HUES48 (cell line): ENCODE measurements at regions not wholly inside any gene's neighbourhood (a gene's known extent, or its start where the extent isn't known, plus 50 kb on each side); places are given as distances from the start of the nearest gene placed in this dataset.

ENCODE experiments used
- H3K27ac ChIP-seq: one replicate; pipeline ENCODE4 v1.7.0; 2013; ENCODE audit warnings: low read depth, low read length, inconsistent platforms
- H3K27me3 ChIP-seq: 2 replicates; pipeline ENCODE4 v1.6.1; 2013; ENCODE audit warnings: mild to moderate bottlenecking, low read length; ENCODE audit not compliant: control insufficient read depth, insufficient read depth
- H3K36me3 ChIP-seq: 2 replicates; pipeline ENCODE4 v1.6.1; 2013; ENCODE audit warnings: low read length; ENCODE audit not compliant: control insufficient read depth, insufficient read depth
- H3K4me1 ChIP-seq: 2 replicates; pipeline ENCODE4 v1.6.1; 2013; ENCODE audit warnings: mild to moderate bottlenecking, low read length; ENCODE audit not compliant: control insufficient read depth, insufficient read depth
- H3K4me3 ChIP-seq: 2 replicates; pipeline ENCODE4 v1.5.1; 2013; ENCODE audit warnings: mild to moderate bottlenecking, low read depth, low read length
- H3K9ac ChIP-seq: 2 replicates; pipeline ENCODE4 v1.6.1; 2013; ENCODE audit warnings: mild to moderate bottlenecking, low read depth, low read length, moderate library complexity
- H3K9me3 ChIP-seq: 2 replicates; pipeline ENCODE4 v1.6.1; 2013; ENCODE audit warnings: low read length; ENCODE audit not compliant: control insufficient read depth, insufficient read depth

DNA sequence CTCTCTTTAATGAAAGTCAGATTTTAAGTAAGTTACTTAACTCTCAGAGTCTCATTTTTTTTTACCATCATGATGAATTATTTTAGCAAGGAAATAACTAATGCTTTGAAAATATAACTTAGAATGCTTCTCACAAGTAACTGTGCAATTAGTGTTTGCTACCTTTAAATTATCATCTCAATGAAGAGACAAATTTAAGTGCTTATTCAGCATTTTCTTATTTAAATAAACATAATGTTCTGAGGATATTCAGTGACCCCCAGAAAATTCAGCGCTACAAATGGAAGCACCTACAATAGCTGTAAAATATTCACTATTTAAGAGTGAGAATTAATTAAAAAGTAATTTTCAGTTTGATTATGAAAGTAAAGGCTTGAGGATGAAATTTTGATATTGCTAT is 527.2 kb downstream of the SLITRK1 start:
- no peak overlapping the region for H3K9ac ChIP-seq
- no peaks in the 10 kb centered on the region for H3K36me3 ChIP-seq
- H3K4me3 ChIP-seq, result no peak overlapping the region
- no peaks in the 10 kb centered on the region for H3K9me3 ChIP-seq
- H3K27ac ChIP-seq, result no peak overlapping the region
- H3K27me3 ChIP-seq, result no peaks in the 10 kb centered on the region
- H3K4me1 ChIP-seq, result no peaks in the 10 kb centered on the region

DNA sequence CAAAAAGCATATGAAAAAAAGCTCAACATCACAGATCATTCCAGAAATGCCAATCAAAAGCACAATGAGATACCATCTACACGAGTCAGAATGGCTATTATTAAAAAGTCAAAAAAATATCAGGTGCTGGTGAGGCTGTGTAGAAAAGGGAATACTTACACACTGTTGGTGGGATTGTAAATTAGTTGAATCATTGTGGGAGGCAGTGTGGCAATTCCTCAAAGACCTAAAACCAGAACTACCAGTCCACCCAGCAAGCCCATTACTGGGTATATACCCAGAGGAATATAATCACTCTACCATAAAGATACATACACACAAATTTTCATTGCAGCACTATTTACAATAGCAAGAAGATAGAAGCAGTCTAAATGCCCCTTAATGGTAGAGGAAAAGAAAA is 529.9 kb downstream of the SLITRK1 start:
- H3K9me3 ChIP-seq, result no peaks in the 10 kb centered on the region
- H3K4me1 ChIP-seq, result no peaks in the 10 kb centered on the region
- H3K27me3 ChIP-seq, result no peaks in the 10 kb centered on the region
- no peaks in the 10 kb centered on the region for H3K36me3 ChIP-seq
- no peak overlapping the region for H3K9ac ChIP-seq
- H3K4me3 ChIP-seq, result no peak overlapping the region
- no peak overlapping the region for H3K27ac ChIP-seq

DNA sequence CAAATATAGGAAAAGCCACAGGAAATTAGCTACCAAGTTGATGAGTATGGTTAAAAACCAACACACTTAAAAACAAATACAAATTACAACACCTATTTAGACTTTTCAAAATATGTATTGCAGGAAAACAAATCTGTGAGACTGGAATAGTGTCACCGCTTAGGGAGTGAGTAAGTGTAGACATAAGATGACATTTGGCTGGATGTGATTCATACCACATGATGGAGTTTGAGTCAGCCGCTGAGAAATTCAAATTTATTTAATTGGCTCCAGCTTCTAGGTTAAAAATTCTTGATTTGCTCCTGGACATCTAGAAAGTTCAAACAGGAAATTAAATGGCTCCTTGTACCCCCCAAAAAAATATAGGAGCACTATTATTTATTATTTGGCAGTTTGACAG is 531.7 kb downstream of the SLITRK1 start:
- Histone ChIP-seq H3K9me3 (no peaks in the 10 kb centered on the region), H3K27ac (no peak overlapping the region), H3K36me3 (no peaks in the 10 kb centered on the region), H3K4me3 (no peak overlapping the region), H3K9ac (no peak overlapping the region), H3K4me1 (no peaks in the 10 kb centered on the region), H3K27me3 (no peaks in the 10 kb centered on the region)

DNA sequence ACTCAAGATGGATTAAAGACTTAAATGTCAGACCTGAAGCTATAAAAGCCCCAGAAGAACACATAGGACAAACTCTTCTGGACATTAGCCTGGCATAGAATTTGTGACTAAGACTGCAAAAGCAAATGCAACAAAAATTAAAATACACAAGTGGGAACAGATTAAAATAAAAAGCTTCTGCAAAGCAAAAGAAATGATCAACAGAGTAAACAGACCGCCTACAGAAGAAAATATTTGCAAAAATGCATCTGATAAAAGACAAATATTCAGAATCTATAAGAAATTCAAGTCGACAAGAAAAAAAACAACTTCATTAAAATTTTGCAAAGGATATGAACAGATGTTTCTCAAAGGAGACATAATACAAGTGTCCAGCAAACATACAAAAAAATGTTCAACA is 537.8 kb downstream of the SLITRK1 start:
- Histone ChIP-seq H3K4me1 (no peaks in the 10 kb centered on the region), H3K9me3 (no peaks in the 10 kb centered on the region), H3K36me3 (no peaks in the 10 kb centered on the region), H3K27me3 (no peaks in the 10 kb centered on the region), H3K4me3 (no peak overlapping the region), H3K9ac (no peak overlapping the region), H3K27ac (no peak overlapping the region)

DNA sequence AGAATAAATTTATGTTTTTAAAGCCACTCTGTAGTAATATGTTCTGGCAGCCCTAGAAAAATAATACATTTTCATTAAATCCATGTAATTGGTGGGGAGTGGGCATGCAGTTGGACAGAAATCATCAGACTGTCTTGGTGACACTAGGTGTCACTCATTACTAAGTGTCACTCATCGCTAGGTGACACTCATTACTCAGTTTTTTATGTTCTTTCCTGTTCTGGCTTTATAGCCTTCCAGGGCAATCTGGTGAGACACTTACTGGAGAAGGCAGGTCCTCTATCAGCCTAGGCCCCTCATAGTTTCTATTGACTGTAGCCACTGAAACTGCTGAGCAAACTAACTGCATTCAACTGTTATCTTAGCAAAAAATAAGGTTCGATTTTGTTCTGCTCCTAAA is 542.1 kb downstream of the SLITRK1 start:
- Histone ChIP-seq H3K36me3 (no peaks in the 10 kb centered on the region), H3K27me3 (no peaks in the 10 kb centered on the region), H3K4me1 (no peaks in the 10 kb centered on the region), H3K9ac (no peak overlapping the region), H3K9me3 (no peaks in the 10 kb centered on the region), H3K27ac (no peak overlapping the region), H3K4me3 (no peak overlapping the region)

DNA sequence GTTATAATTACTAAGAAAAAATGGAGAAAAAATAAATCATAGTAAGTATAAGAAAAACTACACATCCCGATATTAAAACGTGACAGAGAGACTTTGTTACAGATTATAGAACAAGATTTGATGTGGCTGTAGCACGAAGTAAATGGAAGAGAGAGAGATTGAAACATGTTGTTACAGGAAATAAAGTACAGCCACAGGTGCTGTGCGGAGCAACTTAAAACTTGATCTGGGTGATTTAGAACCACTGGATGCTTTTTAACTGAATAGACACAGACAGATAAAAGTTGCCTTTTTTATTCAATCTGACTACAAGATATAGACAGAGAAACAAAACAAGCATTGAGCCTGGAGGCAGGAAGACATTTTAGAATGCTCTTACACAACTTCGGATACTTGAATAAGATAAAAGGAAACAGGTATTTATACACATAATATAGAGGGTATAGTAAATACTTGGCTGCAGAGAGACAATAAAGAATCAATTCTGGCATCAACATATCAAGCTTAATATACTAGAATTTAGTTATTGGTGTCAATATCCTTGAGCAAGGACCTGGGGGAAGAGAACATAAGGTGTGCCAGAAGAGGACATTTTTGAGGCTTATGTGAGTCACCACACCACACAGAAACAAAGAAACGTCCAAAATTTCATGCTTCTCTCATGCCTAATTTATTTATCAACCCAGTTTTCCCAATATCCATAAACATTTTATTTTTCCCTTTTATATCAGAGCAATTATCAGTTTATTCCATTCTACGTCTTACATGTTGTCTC is 548.5 kb downstream of the SLITRK1 start:
- H3K9me3 ChIP-seq, result no peaks in the 10 kb centered on the region
- no peaks in the 10 kb centered on the region for H3K27me3 ChIP-seq
- H3K9ac ChIP-seq, result no peak overlapping the region
- no peaks in the 10 kb centered on the region for H3K4me1 ChIP-seq
- H3K27ac ChIP-seq, result no peak overlapping the region
- no peaks in the 10 kb centered on the region for H3K36me3 ChIP-seq
- no peak overlapping the region for H3K4me3 ChIP-seq

DNA sequence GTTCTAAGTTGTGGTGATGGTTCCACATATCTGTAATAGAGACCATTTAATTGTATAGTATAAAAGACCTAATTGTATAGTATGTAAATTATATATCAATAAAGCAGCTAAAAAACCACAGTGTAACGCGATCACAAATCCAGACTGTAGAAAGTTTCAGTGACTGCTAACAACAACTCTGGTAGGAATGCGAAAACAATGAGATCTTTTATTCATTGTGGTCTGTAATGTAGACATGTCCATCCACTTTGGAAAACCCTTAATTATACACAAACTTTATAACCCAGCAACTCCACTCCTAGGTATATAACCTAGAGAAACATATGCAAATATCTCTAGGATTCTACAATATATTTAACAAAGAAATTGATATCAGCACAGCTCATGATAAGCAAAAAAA is 549.5 kb downstream of the SLITRK1 start:
- no peak overlapping the region for H3K27ac ChIP-seq
- no peaks in the 10 kb centered on the region for H3K4me1 ChIP-seq
- H3K9ac ChIP-seq, result no peak overlapping the region
- no peaks in the 10 kb centered on the region for H3K36me3 ChIP-seq
- no peaks in the 10 kb centered on the region for H3K27me3 ChIP-seq
- H3K4me3 ChIP-seq, result no peak overlapping the region
- H3K9me3 ChIP-seq, result no peaks in the 10 kb centered on the region

DNA sequence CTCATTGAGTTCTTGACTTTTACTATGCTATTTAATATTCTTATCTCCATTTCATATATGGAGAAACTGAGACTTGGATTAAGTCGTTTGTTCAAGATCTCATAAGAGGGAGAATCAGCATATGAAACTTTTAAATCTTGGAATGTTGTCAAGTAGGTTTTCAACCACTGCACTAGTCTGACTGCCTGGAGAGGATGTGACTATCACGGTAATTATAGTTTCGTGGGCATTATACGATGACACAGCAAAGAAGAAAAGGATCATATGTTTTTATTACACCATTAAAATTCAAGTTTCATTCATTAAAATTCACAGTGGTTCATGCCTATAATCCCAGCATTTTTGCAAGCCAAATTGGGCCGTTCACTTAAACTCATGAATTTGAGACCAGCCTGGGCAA is 555.2 kb downstream of the SLITRK1 start:
- no peak overlapping the region for H3K4me3 ChIP-seq
- H3K27me3 ChIP-seq, result no peaks in the 10 kb centered on the region
- peaks cover 5% of the 10 kb centered on the region; the same call in 1 of the 2 replicates for H3K4me1 ChIP-seq
- H3K9ac ChIP-seq, result no peak overlapping the region
- H3K36me3 ChIP-seq, result no peaks in the 10 kb centered on the region
- no peak overlapping the region for H3K27ac ChIP-seq
- H3K9me3 ChIP-seq, result no peaks in the 10 kb centered on the region

DNA sequence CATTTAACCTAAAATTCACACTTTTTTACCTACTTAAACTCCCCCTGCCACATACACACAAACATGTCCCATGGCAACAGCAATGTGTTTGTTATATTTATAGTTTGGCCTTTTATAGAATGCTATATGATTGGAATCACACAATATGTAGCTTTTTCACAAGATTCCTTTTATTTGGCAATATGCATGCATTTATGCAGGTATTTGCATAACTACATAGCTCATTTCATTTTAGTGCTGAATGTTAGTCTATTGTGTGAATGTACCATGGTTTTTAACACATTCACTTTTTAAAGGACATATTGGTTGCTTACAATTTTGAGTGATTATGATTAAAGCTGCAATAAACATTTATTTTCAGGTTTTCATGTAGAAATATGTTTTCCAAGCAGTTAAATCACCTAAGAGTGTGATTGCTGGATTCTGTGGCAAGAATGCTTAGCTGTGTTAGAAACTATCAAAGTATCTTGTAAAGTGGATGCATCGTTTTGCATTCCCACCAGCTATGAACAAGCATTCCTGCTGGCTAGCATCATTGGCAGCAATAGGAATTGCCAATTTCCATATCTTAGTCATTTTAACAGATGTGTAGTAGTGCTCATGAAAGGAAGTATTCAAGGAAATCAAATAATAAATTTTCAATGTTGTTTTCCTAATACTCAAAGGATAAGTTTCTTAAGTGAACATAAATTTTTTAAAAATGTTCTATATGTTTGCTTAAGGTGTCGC is 557.0 kb downstream of the SLITRK1 start:
- Histone ChIP-seq H3K9me3 (peaks cover 2% of the 10 kb centered on the region; the same call in 1 of the 2 replicates), H3K27ac (no peak overlapping the region), H3K4me1 (peaks cover 5% of the 10 kb centered on the region; the same call in 1 of the 2 replicates), H3K4me3 (no peak overlapping the region), H3K27me3 (no peaks in the 10 kb centered on the region), H3K36me3 (no peaks in the 10 kb centered on the region), H3K9ac (no peak overlapping the region)

DNA sequence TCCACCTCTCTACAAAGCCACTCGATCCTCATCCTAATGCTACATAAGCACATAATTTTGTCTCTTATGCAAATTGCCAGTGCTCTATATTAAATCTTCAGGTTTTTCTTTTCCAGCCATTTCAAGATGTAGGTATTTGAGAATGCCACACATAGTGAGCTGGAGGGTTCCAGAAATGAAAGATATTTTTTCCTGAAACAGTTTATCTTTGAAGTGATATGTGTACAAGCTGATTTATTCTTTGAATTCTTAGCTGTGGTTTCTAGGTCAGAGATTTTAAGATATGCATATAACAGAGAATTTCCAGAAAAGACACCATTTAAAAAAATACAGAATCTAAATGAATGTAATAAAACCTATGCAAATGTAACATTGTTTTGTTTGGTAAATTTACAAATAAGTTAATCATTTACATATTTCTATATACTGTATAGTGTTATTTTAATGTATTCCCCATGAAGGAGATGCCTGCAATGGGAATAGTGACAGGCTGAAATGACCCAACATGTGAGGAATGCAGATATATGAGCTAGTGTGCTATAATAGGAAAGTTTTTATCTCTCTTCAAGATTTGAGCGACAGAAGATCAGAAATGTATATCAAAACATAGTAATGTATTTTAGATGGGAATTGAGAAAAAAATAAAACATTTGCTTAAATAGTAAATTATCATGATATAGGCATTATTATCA is 570.2 kb downstream of the SLITRK1 start:
- Histone ChIP-seq H3K27me3 (no peaks in the 10 kb centered on the region), H3K4me1 (no peaks in the 10 kb centered on the region), H3K9ac (no peak overlapping the region), H3K36me3 (no peaks in the 10 kb centered on the region), H3K4me3 (no peak overlapping the region), H3K9me3 (no peaks in the 10 kb centered on the region), H3K27ac (no peak overlapping the region)

DNA sequence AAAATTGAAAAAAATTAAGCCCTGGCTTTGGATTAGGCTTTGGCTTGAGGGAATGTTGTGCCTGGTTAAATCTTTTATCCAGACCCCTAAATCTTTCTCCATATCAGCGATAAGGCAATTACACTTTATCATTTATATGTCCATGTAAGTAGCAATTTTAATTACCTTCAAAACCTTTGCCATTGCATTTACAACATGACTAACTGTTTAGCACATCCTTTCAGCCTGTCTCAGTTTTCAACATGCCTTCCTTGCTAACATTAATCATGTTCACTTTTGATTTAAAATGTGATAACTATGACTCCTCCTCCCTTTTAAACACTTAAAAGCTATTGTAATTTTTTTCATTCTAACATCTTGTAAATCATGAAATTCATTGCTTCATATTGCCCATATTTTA is 583.7 kb downstream of the SLITRK1 start:
- H3K27ac ChIP-seq, result no peak overlapping the region
- no peak overlapping the region for H3K9ac ChIP-seq
- no peaks in the 10 kb centered on the region for H3K9me3 ChIP-seq
- no peaks in the 10 kb centered on the region for H3K4me1 ChIP-seq
- no peak overlapping the region for H3K4me3 ChIP-seq
- no peaks in the 10 kb centered on the region for H3K36me3 ChIP-seq
- no peaks in the 10 kb centered on the region for H3K27me3 ChIP-seq
